HG02759 (cell line): ENCODE measurements at regions not wholly inside any gene's neighbourhood (a gene's known extent, or its start where the extent isn't known, plus 50 kb on each side); places are given as distances from the start of the nearest gene placed in this dataset.
"Not testable (repeated sequence)": the region's sequence is repeated elsewhere in the genome, so short reads cannot be mapped to it uniquely, and the experiment has no call there.

Experiments
- ATAC-seq: cut with Tn5 transposase; IDR thresholded peaks from one replicate; pipeline ENCODE4 v1.9.1; 2021; ENCODE audit warnings: mild to moderate bottlenecking, moderate library complexity; ENCODE audit not compliant: unreplicated experiment

DNA sequence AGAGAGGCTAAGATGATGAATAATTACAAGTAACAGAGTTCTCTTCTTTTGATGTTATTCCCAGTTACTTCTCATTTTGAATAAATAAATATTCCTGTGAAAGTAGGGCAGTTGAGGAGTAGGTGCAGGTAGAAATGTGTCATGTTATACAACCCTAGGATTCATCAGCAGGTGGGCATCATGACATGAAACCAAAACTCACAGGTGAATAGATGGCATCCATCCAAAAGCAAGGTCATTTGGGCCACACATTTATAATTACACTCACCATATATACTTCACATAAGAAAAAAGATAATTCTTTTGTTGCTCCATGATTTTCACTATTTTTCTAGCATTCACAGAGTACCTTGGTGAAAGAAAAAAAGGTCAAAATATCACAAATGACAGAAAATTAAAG, 273.6 kb downstream of the ZBBX start:
- ATAC-seq: no peak

DNA sequence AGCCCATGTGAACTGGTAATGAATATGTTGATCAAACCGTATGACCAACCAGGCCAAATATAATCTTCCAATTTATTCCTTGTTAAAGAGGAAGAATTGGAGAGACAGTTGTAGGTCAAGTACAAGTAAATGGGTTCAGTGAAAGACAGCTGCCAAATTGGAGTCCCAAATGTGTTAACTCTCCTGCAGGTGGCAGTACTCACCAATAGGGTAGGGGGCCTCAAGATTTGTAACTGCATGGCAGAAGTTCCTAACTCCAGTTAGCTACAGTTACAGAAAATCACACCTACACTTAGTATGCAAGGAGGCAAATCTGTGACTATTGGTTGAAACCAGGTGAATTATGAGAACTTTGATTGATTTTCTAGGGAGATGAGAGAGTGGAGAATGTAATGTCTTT, 278.0 kb downstream of the ZBBX start:
- no peak for ATAC-seq

DNA sequence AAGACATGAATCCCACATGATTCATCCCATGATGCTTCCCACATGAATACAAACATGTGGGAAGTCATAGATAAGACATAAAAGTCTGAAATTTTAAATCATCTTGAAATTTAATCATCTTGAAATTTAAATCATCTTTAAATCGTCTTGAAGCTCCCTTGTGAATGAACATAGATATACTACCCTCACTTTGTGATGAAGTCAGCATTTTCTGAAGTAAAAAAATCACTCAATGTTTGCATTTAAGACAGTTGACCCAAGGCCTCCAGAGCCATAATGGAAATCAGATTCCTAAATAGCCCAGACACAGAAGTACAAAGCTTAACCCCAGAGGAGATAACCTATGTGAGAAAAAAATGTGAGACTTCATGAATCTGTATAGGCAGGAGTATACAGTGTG, 279.4 kb downstream of the ZBBX start:
- ATAC-seq: no peak

DNA sequence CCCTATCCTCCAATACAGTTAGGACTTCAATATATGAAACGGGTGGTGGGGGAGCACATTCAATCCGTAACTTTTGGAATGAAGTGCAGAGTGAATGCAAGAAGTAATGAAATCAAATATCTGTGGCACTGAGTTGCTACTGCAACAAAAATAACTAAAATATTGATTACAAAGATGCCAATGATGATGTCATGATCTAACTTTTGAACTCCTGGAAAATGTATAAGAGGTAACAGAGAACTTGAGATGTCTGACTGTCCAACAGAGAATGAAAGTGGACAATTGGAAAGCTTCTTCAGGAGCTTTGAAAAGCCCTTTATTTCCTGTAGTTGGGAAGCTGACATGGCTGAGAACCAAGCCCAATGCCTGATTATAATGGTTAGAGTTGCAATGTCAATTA, 279.9 kb downstream of the ZBBX start:
- ATAC-seq: no peak

DNA sequence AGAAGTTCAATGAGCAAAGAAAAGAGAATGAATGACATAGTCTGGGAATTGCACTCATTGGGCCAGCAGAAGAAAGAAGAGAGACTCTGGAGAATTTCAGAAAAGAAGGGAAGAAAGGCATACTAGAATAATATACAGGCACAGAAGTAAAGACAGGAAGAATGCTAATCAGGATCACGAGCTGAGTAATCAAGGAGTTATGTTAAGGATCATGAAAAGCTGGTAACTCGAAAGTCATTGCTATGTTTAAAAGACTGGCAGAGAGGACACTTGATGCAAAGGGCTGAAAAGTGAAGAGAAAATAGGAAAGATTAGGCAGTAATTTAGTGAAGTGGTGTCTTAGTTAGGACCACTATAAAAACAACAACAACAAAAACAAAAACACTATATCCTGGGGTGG, 284.1 kb downstream of the ZBBX start:
- no peak for ATAC-seq

DNA sequence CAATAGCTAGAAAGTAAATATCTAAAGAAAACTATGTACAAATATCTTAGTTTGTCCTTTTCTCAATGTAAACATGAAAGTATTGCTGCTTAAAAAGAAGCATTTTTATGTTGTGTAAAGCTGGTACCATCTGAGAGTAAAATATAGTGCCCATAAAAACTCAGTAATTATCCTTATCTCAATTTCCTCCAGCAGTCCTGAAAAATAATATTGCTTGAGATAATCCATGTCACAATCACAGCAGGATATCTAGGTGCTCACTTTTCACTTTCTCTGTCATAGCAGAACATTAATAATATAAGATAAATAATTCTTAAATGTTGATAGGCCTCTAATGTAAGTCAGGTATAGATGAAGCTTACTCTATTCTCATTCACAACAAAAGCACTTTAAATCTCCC, 285.5 kb downstream of the ZBBX start:
- ATAC-seq: no peak

DNA sequence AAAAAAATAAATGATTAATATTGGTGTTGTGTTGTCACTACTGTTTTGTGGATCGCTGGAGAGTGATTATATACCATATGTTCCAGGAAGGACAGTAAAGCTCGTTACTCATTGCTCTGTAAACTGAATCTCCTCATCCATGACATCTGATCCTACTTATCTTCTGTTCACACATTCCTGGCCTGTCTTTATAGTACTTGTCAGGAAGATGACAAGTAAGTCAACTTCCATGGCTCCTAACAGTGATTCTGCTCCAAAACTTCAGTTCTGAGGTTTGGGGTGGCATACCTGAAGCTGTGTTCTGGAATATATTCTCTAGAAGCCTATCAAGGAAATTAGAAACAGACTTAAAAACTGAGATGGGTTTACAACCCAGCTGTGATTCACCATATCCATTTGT, 288.9 kb downstream of the ZBBX start:
- ATAC-seq: no peak

DNA sequence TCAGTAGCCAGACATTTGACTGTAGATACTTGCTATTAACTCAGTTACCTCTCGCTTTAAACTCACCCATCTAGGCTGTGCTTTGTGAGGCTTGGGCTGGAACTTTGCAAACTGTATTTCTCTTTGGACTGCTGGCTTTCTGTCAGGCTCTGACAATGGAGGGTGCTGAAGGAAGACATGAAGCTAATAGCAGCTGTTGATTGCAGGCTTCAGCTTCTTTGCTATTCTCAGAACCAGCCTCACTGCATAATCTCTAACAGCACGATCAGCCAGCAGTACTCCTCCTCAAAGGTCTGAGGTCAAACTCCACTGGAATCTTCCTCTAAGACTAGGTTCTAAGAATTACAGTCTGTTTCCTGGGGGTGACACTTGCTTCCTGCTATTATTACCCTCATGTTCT, 295.6 kb downstream of the ZBBX start:
- no peak for ATAC-seq

DNA sequence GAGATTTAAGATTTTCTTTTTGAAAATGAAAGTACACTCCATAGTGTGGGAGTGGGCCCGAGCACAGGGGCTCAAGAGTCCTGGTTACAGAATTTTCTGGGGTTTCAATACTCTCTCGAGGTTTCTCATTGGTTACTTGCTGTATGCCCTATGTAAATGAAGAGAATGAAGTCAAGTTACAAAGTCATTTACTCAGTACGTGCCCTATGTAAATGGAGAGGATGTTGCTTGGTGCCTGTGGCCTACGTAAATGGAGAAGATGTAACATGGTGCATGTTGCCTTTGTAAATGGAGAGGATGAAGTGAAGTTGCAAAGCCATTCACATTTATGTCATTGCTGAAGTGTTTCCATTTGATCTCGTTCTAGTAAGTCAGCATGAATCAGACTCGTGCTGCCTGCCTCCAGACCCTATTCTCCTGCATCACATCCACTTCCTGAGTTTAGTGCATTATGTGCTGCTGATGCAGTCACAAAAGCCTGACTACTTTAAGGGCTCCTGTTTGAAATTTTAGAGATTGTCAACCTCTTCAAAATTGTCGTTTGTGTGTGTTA, 302.0 kb downstream of the ZBBX start:
- no peak for ATAC-seq

DNA sequence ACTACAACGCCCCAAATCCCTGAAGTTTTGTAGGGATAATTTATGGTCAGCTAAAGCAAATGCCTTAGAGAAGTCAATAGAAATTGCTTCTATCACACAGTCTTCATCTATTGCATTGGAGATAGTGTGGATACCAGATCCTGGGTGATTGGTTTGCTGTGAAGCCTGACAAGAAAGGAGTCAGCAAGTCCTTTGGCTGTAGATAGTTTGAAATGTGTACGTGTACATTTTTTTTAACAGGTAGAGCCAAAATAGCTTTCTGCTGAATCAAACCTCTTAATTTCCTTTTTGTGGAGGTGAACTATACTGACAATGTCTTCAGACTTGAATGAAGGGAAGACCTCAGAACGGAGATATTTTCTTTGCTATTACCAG, 312.3 kb downstream of the ZBBX start:
- ATAC-seq: no peak

DNA sequence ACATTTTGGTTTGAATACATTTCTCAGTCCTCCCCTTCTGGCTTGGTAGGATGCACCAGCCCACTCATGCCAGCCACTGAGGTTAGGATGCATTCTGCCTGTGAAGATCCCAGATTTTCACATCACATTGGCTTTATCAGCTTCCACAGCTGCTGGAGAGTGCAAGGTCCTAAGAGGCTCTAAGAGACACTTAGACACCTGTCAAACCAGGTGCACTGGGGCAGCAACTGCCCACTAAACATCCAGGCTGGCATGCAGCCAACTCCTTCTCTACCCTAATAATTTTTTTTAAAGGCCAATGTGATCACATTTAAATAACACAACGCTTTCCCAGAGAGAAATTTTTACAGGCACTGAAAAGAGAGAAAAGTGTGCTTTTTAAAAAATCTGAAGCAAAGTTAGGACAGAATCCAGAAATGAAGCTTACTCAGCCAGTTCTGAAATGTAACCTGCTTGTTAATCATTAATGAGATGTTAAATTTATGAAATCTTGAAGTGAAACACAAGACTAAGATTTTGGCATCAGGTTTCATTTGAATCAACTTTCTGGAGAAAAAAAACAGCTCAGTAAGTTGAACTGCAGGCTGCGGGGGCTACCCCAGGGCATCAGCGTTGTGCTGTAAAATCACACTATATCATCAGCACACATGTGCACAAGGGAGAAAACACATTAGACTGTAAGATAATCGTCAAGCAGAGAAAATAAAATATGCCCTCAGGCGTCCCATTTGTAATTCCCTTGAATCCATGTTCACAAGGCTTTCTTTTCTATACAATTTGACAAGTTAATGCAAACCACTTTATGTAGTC, 312.9 kb downstream of the ZBBX start:
- no peak for ATAC-seq

DNA sequence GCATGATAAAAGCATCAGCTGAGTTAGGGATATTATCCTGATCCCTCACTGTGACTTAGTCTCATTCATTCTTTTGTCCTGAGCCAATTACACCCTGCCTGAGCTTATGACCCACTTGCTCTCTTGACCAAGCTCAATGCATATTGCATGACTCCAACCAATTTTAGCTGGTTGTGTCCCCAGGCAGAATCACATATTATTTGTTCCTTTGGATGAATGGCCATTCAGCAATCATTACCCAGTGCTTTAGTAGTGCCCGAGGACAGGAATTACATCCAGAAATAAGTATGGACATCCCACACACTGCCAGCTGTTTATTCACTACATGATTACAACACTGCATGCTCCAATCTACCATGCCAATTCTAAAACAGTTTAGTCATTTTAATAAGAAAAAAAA, 322.5 kb downstream of the ZBBX start:
- no peak for ATAC-seq

DNA sequence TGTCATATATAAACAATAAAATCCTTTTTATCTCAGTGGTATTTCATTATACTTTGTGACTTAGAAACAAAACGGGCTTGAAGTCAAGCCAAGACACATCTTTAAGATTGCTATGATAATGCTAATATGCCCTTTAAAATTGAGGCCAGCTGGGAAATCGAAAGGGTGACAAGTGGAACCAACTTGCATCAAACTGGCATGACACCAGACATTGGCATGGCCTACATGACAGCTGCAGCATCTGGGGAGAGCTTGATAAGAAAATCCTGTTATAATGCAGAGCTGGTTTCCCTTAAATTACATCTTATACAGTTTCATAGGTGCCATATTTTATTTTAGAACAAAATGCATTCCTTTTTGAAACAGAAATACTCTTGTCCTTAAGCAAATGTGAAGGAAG, 325.2 kb downstream of the ZBBX start:
- no peak for ATAC-seq

DNA sequence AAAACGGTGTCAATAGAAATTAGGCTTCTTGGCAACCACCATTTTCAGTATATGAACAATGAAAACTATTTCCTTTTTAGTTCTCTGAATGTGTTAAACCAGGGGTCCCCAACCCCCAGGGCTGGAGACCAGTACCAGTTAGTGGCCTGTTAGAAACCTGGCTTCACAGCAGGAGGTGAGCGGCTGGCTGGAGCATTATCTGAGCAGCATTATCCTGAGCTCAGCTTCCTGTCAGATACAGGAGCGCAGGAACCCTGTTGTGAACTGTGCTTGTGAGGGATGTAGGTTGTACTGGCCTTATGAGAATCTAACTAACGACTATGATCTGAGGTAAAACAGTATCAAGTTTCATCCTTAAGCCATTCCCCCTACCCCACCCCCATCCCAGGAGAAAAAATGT, 328.7 kb downstream of the ZBBX start:
- ATAC-seq: no peak

DNA sequence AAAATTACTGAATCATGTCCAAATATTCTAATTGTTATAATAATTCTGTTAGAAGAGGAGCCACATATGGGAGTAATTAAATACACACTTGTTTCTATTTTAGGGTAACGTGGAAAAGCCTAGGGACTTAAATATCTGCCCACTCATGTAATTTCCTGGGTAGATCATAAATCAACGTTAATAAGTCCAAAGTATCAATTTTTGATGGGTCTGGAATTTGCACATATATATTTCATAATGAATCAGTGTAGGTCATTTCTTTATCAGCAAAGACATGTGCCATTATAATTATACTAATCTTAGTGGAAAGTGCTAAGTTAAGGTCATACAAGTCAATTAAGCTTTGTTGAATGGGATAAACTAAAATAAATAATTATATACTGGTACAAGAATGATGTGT, 346.2 kb downstream of the ZBBX start:
- ATAC-seq: no peak

DNA sequence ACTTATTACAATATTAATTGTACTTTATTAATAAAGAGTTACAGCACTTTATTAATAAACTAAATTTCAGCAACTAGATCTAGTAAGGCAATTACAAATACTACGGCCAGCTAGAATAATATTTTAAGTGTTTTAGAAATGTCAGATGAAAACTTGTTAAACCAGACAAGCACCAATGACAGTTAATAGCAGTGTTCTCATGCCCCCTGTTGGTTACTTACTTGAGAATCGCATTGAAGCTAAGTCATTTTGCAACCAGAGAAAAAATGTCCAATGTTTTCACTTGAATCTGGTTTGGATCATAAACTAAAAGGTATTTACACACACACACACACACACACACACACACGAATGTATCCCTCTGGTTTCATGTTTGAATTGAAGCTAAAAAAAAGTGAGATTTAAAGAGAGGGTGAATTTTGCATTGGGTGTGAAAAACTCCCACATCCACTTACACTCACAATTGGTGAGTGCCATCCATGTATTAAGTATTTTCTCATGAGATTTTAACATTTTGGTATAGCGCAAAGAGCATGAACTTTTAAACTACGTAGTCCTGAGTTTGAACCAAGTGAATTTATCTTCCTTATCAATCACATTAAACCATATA, 347.7 kb downstream of the ZBBX start:
- no peak for ATAC-seq

DNA sequence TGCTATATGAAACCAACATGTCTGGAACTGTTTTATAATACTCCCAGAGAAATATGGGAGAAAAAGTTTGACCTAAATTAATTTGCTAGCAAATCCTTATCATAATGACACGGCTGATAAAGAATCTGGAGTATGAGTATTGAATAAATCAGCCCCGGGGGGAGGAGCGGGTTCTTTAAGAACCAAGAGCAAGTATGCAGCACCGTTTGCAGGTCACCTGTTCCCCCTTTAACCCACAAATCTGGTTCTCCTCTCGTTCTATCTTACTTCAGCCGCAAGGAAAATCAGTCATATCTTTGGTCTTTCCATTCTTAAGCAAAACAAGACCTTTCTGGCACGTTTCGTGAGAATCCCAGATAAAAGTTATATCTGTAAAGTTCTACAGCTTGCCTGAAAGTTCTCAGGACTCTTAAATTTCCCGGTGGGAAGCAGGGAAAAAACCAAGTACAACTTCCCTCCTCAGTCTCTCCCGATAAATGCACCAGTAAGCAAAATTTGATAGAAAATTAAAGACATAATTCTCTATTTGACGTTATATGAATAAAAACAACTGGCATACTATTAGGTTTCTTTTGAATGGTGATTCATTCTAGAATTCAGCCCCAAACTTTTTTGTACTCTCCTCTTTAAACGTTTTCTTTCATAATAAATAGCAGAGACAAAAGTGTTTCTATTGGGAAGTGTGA, 348.6 kb downstream of the ZBBX start:
- no peak for ATAC-seq

DNA sequence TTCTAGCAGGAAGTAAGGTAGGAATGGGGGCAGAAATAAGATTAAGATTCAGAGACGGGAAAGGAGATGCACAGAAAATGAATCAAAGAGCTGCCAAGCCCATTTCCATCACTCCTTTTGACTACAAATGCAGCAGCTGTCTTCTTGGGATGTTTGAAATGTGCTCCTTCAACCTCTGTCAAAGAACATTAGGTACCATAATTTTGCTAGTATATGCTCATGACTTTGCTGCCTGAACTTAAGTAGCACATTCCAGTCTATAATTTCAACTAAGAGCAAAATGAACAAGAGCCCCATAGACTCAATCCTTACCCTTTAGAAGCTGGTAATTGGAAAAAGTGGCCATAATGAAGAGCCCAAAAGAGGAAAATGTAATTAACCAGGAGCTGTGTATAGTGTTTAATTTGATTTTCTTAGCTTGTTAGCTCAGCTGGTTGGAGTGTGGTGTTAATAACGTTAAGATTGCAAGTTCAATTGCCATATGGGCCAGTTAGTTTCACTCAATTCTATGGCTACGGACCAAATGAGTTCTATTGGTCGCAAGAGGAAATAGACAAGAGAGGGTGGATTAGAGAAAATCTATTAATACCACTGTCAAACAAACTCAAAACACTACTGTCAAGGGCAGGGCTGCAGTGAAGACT, 349.9 kb downstream of the ZBBX start:
- ATAC-seq: no peak

DNA sequence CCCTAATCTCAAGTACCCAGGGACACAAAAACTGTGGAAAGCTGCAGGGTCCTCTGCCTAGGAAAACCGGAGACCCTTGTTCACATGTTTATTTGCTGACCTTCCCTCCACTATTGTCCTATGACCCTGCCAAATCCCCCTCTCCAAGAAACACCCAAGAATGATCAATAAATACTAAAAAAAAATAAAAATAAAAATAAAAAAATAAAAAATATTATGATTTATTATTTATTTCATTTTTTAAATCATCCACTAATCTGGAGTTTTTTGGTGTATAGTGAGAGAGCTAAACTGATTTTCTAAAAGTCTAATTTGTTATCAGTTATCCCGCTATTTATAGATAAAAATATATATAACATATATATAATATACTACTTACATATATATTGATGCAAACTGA, 360.6 kb downstream of the ZBBX start:
- ATAC-seq: not testable (repeated sequence)

DNA sequence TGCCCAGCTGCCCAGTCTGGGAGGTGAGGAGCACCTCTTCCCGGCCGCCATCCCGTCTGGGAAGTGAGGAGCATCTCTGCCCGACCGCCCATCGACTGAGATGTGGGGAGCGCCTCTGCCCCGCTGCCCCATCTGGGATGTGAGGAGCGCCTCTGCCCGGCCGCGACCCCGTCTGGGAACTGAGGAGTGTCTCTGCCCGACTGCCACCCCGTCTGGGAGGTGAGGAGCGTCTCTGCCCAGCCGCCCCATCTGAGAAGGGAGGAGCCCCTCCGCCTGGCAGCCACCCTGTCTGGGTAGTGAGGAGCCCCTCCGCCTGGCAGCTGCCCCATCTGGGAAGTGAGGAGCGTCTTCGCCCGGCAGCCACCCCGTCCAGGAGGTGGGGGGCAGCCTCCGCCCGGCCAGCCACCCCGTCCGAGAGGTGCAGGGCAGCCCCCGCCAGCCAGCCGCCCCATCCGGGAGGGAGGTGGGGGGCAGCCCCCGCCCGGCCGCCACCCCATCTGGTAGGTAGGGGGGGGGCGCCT, 361.4 kb downstream of the ZBBX start:
- ATAC-seq: not testable (repeated sequence)

DNA sequence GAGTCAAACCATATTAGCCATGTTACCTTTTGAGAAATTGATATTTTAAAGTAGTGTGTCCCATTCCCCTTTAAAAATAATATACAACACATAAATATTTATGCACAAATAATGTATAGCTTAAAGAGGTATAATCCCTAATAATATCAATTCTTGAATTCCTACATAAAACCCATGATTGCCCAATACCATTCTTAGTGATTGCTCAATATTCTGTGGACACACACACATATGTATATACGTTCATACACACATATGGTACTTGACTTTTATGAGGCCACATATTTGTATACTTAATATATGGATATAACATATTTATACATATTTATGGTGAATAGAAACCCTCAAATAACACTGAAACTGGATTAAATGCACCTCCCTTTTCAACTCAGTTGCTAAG, 367.4 kb downstream of the ZBBX start:
- ATAC-seq: no peak
